MM.1S (cell line): ENCODE measurements at regions not wholly inside any gene's neighbourhood (a gene's known extent, or its start where the extent isn't known, plus 50 kb on each side); places are given as distances from the start of the nearest gene placed in this dataset.

Experiments
- DNase-seq: peaks from one replicate; pipeline ENCODE4 v3.0.0-alpha.2; 2015
- H2AFZ ChIP-seq: fragments of 300-600 bp; sonication (generic); 2 replicates; pipeline ENCODE4 v1.6.0; 2016; ENCODE audit warnings: antibody characterized with exemption, low read length
- H3F3A ChIP-seq: fragments of 300-600 bp; sonication (generic); 2 replicates; pipeline ENCODE4 v1.6.1; 2016; ENCODE audit warnings: mild to moderate bottlenecking, antibody characterized with exemption, low read length, moderate library complexity, mixed read lengths; ENCODE audit not compliant: insufficient read depth
- H3K27ac ChIP-seq: fragments of 300-600 bp; sonication (generic); 2 replicates; pipeline ENCODE4 v1.5.1; 2016; ENCODE audit warnings: mild to moderate bottlenecking, low read length
- H3K27me3 ChIP-seq: fragments of 300-600 bp; sonication (generic); replicated peaks from 2 replicates; pipeline ENCODE4 v1.6.0; 2016; ENCODE audit warnings: low read length; ENCODE audit not compliant: insufficient read depth
- H3K36me3 ChIP-seq: fragments of 300-600 bp; sonication (generic); replicated peaks from 2 replicates; pipeline ENCODE4 v1.6.1; 2016; ENCODE audit warnings: mild to moderate bottlenecking, low read length, mixed read lengths; ENCODE audit not compliant: insufficient read depth
- H3K4me1 ChIP-seq: fragments of 300-600 bp; sonication (generic); 2 replicates; pipeline ENCODE4 v1.6.1; 2016; ENCODE audit warnings: low read length, mixed read lengths
- H3K4me2 ChIP-seq: fragments of 300-600 bp; sonication (generic); 2 replicates; pipeline ENCODE4 v1.6.0; 2016; ENCODE audit warnings: low read depth, low read length
- H3K4me3 ChIP-seq: fragments of 300-600 bp; sonication (generic); 2 replicates; pipeline ENCODE4 v1.5.1; 2016; ENCODE audit warnings: low read length, mixed read lengths
- H3K79me2 ChIP-seq: fragments of 300-600 bp; sonication (generic); 2 replicates; pipeline ENCODE4 v1.6.1; 2016; ENCODE audit warnings: mixed run types, low read length, mixed read lengths
- H3K9ac ChIP-seq: fragments of 300-600 bp; sonication (generic); 2 replicates; pipeline ENCODE4 v1.6.1; 2016; ENCODE audit warnings: low read length, mixed read lengths
- H3K9me2 ChIP-seq: fragments of 300-600 bp; sonication (generic); replicated peaks from 2 replicates; pipeline ENCODE4 v1.6.1; 2016; ENCODE audit warnings: mild to moderate bottlenecking, low read length, mixed read lengths; ENCODE audit not compliant: insufficient read depth
- H3K9me3 ChIP-seq: fragments of 300-600 bp; sonication (generic); replicated peaks from 2 replicates; pipeline ENCODE4 v1.6.1; 2016; ENCODE audit warnings: mild to moderate bottlenecking, low read length, mixed read lengths; ENCODE audit not compliant: insufficient read depth
- H4K20me1 ChIP-seq: fragments of 300-600 bp; sonication (generic); 2 replicates; pipeline ENCODE4 v1.6.1; 2016; ENCODE audit warnings: mild to moderate bottlenecking, low read length, moderate library complexity, mixed read lengths; ENCODE audit not compliant: insufficient read depth
- CTCF ChIP-seq: fragments of 300-600 bp; sonication (generic); IDR thresholded peaks from 2 replicates; pipeline ENCODE4 v1.5.1; 2016; ENCODE audit warnings: antibody characterized with exemption, low read length, mixed read lengths
- EZH2 ChIP-seq: fragments of 300-600 bp; sonication (generic); optimal IDR thresholded peaks from 2 replicates; pipeline ENCODE3; 2017; ENCODE audit warnings: low read depth, mild to moderate bottlenecking, antibody characterized with exemption, low read length, mixed read lengths
- EZH2phosphoT487 ChIP-seq: fragments of 300-600 bp; sonication (generic); IDR thresholded peaks from 2 replicates; pipeline ENCODE4 v1.6.1; 2018; ENCODE audit warnings: antibody characterized with exemption, low read length

GRCh38 chr16:47979164-47979520, 176.7 kb downstream of the ABCC12 start:
- Histone ChIP-seq H4K20me1 (no peaks in the 10 kb centered on the region), H3K9me3 (no peaks in the 10 kb centered on the region), H2AFZ (no peak overlapping the region), H3K4me2 (no peak overlapping the region), H3K9me2 (no peaks in the 10 kb centered on the region), H3F3A (no peaks in the 10 kb centered on the region), H3K4me1 (no peaks in the 10 kb centered on the region), H3K27ac (no peak overlapping the region), H3K9ac (no peak overlapping the region), H3K79me2 (no peaks in the 10 kb centered on the region), H3K36me3 (no peaks in the 10 kb centered on the region), H3K4me3 (no peak overlapping the region), H3K27me3 (no peaks in the 10 kb centered on the region)
- TF ChIP-seq CTCF (no peak), EZH2phosphoT487 (no peak), EZH2 (no peak)
- no peak for DNase-seq

DNA sequence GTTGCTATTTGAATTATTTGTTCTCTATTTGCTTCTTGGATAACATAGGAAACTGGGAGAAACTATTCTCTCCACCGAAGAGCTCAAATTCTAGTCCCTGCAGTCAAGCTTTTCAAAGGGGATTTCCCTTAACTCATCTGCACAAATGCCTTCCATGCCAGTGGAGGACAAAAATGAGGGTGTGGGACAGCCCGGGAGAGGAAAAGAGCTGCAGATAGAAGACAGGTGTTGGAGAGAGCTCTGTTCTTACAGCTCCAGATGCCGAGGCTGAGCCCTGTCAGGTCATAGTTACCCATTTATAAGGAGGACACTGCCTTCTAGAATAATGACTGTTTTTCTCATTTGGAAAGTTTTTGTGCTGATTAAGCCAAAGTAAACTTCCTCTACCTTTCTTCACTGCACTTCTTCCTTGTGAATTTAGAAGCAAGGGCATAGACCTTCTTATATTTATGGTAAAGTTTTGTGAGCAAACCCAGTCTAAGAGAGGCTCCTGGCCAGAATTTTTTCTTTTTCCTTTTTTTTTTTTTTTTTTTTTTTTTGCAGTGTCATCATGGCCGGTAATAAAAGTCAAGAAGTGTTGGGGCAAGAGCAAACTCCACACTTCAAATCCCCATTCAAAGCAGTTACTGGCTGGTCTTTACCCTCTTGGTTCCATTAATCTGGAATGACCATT, 177.2 kb downstream of the ABCC12 start:
- H3K4me2 ChIP-seq, result no peak overlapping the region
- H3K9me3 ChIP-seq, result no peaks in the 10 kb centered on the region
- no peaks in the 10 kb centered on the region for H3F3A ChIP-seq
- H3K27me3 ChIP-seq, result no peaks in the 10 kb centered on the region
- H3K9me2 ChIP-seq, result no peaks in the 10 kb centered on the region
- no peaks in the 10 kb centered on the region for H4K20me1 ChIP-seq
- H3K27ac ChIP-seq, result no peak overlapping the region
- no peak overlapping the region for H3K9ac ChIP-seq
- H3K36me3 ChIP-seq, result no peaks in the 10 kb centered on the region
- no peaks in the 10 kb centered on the region for H3K4me1 ChIP-seq
- TF ChIP-seq CTCF (no peak), EZH2 (no peak), EZH2phosphoT487 (no peak)
- H3K79me2 ChIP-seq, result no peaks in the 10 kb centered on the region
- no peak for DNase-seq
- no peak overlapping the region for H3K4me3 ChIP-seq
- no peak overlapping the region for H2AFZ ChIP-seq

- no peaks in the 10 kb centered on the region for H3K9me2 ChIP-seq
- no peak overlapping the region for H3K4me2 ChIP-seq
- no peaks in the 10 kb centered on the region for H3K9me3 ChIP-seq
- H4K20me1 ChIP-seq, result no peaks in the 10 kb centered on the region
- H2AFZ ChIP-seq, result no peak overlapping the region
- no peak overlapping the region for H3K9ac ChIP-seq
- H3K4me3 ChIP-seq, result no peak overlapping the region
- H3K4me1 ChIP-seq, result no peaks in the 10 kb centered on the region
- no peaks in the 10 kb centered on the region for H3K36me3 ChIP-seq
- no peaks in the 10 kb centered on the region for H3F3A ChIP-seq
- TF ChIP-seq CTCF (no peak), EZH2phosphoT487 (no peak), EZH2 (no peak)
- no peak for DNase-seq
- no peaks in the 10 kb centered on the region for H3K27me3 ChIP-seq
- H3K27ac ChIP-seq, result no peak overlapping the region
- H3K79me2 ChIP-seq, result no peaks in the 10 kb centered on the region
Measured at GRCh38 chr16:47977802-47978201, 178.0 kb downstream of the ABCC12 start.
